GM18499 (cell line): ENCODE measurements at regions not wholly inside any gene's neighbourhood (a gene's known extent, or its start where the extent isn't known, plus 50 kb on each side); places are given as distances from the start of the nearest gene placed in this dataset.

Source experiments
- ATAC-seq: cut with Tn5 transposase; IDR thresholded peaks from one replicate; pipeline ENCODE4 v1.9.1; 2021; ENCODE audit warnings: moderate number of reproducible peaks; ENCODE audit not compliant: insufficient read depth, unreplicated experiment

DNA sequence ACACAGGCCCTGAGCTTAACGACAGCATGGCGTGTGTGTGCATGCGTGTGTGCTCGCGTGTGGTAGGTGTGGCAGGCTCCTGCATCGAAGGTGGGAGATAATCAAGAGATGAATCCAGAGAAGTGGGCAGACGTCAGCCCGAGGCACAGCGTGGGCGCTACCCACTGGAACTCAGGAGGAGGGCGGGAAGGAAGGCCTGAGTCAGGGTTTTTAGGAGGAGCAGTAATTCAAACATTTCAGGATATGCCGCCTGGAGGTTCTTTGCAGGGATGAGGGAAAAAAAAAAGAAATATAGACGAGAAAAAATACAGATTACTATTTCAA is 66.3 kb upstream of the STX18 start:
- no peak for ATAC-seq

DNA sequence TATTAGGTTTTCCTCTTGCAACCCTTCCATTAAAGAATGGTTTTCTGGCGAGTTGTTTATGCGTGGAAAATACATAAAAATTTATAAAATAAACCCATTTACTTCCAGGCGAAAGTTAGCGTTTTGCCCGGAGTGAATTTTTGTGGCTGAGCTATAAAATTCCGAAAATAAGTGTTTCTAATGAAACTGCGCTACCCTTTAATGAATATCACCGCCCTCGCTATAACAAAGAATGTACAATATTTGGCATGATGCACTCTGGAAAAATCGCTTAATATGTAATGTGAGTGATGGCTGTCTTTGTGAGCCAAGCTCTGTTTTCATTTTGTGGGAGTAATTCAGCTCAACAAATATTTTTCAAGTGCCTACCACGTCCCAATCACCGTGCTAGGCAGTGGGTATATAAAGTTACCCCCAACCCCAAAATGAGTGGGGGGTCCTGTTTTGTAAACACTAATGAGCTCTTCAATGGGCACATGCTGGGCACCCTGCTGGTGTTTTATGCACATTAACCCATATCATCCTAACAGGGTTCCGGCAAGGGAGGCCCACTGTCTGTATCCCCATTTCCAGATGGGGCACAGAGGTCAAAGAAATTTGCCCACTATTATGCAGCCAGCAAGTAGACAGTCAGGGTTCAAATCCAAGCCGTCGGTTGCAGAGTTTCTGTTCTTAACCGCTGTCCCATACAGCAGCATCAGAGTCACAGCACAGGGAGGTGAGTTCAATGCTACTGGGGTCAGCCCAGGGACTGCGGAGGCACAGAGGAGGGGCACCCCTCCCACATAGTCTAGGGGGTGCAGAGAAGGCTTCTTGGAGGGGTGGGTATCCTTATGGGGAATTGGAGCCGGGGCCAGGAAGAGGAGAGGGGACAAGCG is 65.7 kb upstream of the STX18 start:
- ATAC-seq, result no peak

DNA sequence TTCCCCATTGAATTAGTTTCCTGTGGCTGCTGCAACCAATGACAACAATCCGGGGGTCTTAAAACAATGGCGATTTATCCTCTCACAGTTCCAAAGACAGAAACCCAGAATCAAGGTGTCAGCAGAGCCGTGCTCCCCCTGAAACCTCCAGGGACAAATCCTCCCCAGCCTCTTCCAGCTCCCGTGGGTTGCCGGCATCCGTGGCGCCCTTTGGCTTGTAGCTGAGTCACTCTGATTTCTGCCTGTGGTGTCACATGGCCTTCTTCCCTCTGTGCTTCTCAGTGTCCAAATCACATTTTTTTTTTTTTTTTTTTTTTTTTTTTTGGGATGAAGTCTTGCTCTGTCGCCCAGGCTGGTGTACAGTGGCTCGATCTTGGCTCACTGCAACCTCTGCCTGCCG is 64.5 kb upstream of the STX18 start:
- ATAC-seq, result no peak

DNA sequence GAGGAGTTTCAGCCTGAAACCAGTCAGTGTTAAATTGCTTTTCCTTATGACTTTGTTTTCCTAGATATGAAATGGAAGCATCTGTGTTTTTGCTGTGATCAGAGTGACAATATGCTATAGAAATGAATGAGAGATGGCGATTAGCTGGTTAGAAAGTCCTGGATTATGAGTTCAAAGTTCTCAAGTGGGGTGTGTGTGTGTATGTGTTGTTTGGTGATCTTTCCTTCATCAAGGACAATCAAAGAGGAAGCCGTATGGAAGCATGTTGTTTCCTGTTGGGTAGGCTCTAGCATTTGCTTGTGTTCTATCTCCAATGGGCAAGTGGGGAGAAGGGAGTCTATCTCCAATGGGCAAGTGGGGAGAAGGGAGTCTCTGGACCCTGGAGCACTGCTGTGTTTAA is 64.0 kb upstream of the STX18 start:
- no peak for ATAC-seq

DNA sequence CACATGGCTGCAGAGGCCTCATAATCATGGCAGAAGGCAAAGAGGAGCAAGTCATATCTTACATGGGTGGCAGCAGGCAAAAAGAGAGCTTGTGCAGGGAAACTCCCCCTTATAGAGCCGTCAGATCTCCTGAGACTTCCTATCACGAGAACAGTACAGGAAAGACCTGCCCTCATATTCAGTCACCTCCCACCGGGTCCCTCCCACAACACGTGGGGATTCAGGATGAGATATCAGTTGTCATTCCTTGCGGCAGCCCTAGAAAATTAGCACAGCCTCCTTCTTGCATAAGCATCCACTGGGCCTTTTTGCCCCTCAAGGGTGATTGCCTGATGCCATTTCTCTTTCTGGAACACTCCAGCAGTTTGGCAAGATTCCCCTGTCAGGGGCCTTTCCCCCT is 61.7 kb upstream of the STX18 start:
- ATAC-seq, result no peak

DNA sequence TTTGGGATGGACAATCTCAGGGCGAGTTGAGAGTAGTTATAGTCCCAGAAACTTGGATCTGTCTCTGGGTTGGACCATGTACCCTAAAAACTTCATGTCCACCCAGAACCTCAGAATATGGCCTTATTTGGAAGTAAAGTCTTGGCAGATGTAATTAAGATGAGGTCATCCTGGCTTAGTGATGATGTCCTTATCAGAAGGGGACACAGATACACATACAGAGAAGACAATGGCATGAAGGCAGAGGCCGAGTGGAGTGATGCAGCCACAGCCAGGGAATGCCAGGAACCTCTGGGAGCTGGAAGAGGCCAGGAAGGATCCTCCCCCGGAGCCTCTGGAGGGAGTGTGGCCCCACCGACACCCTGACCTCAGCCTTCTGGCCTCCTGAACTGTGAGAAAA is 61.2 kb upstream of the STX18 start:
- no peak for ATAC-seq

DNA sequence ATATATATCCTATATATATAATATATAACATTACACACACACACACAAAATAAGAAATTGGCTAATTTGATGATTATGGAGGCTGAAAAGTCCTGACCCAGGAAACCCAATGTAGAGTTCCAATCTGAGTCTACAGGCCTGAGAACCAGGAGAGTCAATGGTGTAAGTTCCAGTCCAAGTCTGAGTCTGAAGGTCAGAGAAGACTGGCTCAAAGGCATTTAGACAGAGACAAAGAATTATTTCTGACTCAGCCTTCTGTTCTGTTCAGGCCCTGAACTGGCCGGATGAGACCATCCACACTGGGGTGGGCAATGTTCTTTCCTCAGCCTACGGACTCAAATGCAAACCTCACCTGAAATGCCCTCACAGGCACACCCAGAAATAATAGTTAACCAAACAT is 60.6 kb upstream of the STX18 start:
- ATAC-seq, result no peak

DNA sequence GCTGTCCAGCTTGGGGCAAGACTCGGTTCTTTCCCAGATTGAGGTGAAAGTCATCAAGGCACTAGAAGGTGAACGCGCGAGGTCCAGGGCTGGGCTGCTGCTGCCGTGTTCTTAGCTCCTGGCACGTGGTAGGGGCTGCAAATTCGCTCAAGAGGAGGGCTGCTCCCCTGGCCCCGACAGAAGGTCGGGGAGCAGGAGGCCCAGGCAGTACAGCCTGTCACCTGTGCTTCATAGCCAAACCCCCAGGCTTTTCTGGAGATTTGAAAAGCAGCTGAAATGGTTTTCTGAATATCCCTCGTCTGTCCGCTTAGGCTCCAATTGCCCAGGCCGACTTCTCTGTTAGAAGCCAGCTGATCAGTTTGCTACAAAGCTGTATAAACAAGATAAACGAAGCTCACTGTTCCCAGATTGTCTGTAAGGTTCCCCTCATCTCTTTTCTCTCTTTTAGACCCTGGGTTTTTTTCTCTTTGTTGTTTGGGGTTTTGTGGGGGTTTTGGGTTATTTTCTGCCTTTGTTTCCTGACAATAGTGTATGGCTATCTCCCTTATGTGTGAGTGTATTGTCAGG is 60.0 kb upstream of the STX18 start:
- no peak for ATAC-seq

DNA sequence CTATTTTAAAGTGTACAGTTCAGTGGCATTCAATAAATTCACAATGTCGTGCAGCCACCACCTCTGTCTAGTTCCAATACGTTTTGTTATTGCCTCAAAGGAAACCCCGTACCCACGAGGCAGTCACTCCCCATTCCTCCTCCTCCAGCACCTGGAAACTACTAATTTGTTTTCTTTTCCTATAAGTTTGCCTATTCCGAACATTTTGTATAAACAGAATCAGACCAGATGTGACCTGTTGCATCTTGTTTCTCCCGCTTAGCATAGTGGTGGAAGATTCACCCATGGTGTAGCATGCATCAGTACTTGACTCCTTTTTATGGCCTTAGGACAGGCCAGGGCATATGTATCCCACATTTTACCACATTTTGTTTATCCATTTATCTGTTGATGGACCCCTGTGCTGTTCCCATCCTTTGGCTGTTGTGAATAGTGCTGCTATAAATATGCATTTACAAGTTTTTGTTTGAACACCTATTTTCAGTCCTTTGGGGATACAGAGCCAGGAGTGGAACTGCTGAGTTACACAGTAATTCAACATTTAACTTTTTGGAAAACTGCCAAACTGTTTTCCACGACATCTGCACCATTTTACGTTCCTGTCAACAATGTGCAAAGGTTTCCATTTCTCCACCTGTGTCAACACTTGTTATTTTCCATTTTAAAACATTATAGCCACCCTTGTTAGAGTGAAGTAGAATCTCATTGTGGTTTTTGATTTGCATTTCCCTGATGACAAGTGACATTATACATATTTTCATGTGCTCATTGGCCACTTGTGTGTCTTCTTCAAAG is 57.8 kb upstream of the STX18 start:
- ATAC-seq, result no peak

DNA sequence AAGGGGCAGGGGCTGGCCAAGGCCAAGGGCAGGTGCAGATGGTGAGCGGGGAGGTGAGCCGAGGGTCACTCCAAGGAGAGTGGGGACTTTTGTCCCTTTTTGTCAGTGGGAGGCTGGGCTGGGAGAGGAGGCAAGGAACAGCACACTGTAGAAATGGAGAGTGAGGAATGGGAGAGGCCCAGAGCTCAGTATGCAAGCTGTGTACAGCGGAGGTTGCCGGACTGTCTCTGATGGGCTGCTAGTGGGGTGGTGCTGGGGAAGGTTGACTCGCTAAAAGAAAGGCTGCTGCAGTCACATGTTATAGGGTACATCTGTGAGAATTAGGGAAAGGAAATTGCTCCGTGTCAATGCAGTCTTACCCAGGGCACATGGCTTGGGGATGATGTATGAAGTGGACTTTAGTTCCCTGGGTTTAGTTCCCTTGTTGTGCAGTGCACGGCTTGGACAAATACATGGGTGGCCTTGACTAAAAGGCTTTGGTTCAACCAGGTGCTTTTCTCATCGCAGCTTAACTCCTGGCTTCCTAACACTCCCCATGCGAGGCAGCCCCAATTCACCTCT is 57.1 kb upstream of the STX18 start:
- ATAC-seq, result no peak

DNA sequence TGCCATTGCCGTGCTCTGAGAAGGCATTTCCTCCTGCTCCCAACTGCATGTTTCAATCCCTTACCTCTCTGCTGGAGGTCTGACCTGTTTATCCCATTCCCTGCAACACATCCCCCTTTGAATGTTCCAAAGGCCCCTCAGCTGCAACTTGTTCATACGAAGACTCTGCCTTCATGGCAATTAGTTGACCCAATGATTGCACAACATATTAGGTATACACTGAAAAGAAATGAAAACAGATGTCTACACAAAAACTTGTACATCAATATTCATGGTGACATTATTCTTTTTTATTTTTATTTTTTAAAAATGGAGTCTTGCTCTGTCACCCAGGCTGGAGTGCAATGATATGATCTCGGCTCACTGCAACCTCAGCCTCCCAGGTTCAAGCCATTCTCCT is 54.9 kb upstream of the STX18 start:
- ATAC-seq, result no peak

DNA sequence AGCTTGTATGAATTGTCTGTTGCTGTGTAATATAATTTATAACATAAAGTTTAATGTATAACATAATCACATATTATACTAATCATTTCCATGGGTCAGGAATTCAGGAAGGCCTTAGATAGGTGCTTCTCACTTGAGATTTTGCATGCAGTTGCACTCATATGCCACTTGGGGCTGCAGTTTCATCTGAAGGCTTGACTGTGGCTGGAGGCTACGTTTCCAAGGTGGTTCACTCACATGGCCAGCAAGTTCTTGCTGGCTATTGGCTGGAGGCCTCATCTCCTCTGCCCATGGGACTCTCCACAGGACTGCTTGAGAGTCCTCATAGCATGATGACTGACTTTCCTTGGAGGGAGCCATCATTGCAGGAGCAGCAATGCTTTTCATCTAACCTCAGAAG is 53.4 kb upstream of the STX18 start:
- ATAC-seq, result no peak

DNA sequence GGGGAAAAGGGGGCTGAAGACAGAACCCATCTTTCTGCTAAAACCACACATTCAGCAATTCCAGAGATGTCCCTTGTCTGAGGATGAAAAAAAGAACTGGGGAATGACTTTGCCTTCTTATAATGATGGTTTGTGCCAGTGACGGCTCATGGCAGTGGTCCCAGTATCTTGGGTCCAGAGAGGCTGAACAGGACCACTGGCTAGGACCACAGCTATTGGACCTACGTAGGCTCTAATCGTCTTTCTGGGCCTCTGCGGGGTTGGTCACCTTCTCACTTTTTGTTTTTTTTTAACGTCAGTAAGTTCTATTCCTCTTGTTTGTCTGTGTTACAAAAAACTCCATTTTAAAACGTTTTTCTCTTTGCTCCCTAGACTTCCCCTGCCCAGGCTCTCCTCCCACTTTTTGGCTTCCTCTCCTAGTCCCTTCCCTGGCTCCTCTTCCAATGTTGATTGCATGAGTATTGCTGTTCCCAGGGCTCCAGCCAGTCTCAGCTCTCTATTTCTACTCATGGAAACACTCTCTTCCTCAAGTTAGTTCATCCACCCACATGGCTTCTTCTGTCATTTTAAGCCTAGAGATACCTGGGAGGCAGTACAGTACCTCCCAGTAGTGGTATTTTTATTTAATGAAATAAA is 52.6 kb upstream of the STX18 start:
- ATAC-seq, result no peak

DNA sequence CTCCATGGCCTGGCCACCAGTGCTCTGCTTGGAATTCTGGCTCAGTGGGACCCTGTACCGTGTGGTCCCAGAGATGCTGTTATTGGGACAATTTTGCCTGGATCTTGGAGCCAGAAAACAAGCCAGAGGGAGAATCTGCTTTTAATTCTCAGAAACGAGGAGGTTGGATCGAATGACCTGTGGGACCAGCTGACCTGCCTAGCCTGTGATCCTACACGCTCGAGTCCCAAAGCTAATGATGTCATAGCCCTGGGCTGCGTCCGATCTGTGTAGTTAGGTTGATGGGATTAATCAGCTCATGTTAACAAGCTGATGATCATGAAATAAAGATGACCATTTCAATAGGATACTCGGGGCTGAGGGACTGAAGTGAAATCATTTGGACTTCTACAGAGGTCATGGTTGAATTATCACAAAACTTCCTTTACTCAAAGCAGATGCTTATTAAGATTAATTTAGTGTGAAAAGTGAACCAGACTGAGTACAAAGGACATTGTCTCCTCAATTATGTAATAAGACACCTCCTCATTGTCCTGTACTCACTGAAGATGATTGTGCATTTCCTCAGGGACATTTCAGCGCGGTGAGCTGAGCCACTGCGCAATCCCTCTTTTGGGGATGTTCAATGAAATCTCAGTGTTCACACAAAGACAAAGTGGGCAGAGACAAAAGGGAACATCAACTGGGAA is 51.9 kb upstream of the STX18 start:
- ATAC-seq, result no peak

DNA sequence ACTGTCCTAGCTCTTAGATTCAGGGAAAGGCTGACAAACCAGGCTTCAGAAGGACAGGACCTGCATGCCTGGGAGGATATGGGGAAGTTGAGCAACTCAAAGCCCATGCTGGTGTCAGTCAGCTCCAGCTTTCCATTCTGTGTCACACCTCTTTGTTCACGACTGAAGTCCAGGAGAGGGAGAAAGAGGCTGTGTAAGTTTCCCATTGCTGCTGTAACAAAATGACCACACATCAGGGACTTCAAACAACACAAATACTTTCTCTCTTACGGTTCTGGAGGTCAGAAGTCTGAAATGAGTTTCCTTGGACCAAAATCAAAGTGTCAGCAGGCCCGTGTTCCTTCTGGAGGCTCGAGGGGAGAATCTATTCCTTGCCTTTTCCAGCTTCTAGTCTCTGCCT is 50.6 kb upstream of the STX18 start:
- ATAC-seq, result no peak
